ENCODE measurements at regions not wholly inside any gene's neighbourhood (a gene's known extent, or its start where the extent isn't known, plus 50 kb on each side); places are given as distances from the start of the nearest gene placed in this dataset.

GRCh38 chr5:43873791-43874190 lies 270.8 kb downstream of the NNT start:
- no peak overlapping the region for H3K4me3 ChIP-seq (ENCODE audit: low read length)
- Mint-ChIP-seq H3K36me3 (ENCODE audit: low read depth) (no peaks in the 10 kb centered on the region), H3K27ac (no peak overlapping the region), H3K4me1 (ENCODE audit: low read depth) (no peaks in the 10 kb centered on the region), H3K27me3 (no peaks in the 10 kb centered on the region), H3K9me3 (no peaks in the 10 kb centered on the region), H3K4me3 (no peak overlapping the region)
- no peaks in the 10 kb centered on the region for H3K36me3 ChIP-seq (ENCODE audit: insufficient read depth, low read length)
- no peak for TF ChIP-seq CTCF (IDR thresholded peaks at IDR 0.05)
- CTCF ChIA-PET, result no interaction called here
- intact Hi-C loops (cut with DNase I, micrococcal nuclease), result no loop called here
- H3K4me1 ChIP-seq (ENCODE audit: insufficient read depth, low read length), result no peaks in the 10 kb centered on the region
- ATAC-seq (ENCODE audit: poor library complexity) (no peak), DNase-seq (no peak)
- H3K9me3 ChIP-seq (ENCODE audit: control insufficient read depth in 1 of 2, insufficient read depth in 1 of 2, low read length in 2 of 2), result no peaks in the 10 kb centered on the region
- H3K27ac ChIP-seq (ENCODE audit: low read depth in 1 of 2, low read length in 2 of 2), result no peak overlapping the region
- H3K27me3 ChIP-seq (ENCODE audit: control insufficient read depth in 1 of 2, insufficient read depth in 2 of 2, low read length in 2 of 2), result no peaks in the 10 kb centered on the region
- POLR2A ChIA-PET, result no interaction called here

- H3K9me3 Mint-ChIP-seq, result no peaks in the 10 kb centered on the region
- TF ChIP-seq CTCF (IDR thresholded peaks at IDR 0.05), result no peak
- no peak overlapping the region for H3K4me3 Mint-ChIP-seq
- no peak overlapping the region for H3K4me3 ChIP-seq (ENCODE audit: low read length)
- ATAC-seq (ENCODE audit: poor library complexity), result no peak
- no peaks in the 10 kb centered on the region for H3K36me3 Mint-ChIP-seq (ENCODE audit: low read depth)
- H3K4me1 Mint-ChIP-seq (ENCODE audit: low read depth), result no peaks in the 10 kb centered on the region
- ChIA-PET POLR2A (no interaction called here), CTCF (no interaction called here)
- H3K27me3 Mint-ChIP-seq, result no peaks in the 10 kb centered on the region
- intact Hi-C loops (cut with DNase I, micrococcal nuclease), result no loop called here
- H3K36me3 ChIP-seq (ENCODE audit: insufficient read depth, low read length), result no peaks in the 10 kb centered on the region
- H3K27me3 ChIP-seq (ENCODE audit: control insufficient read depth in 1 of 2, insufficient read depth in 2 of 2, low read length in 2 of 2), result no peaks in the 10 kb centered on the region
- H3K27ac ChIP-seq (ENCODE audit: low read depth in 1 of 2, low read length in 2 of 2), result no peak overlapping the region
- no peak for DNase-seq
- no peaks in the 10 kb centered on the region for H3K9me3 ChIP-seq (ENCODE audit: control insufficient read depth in 1 of 2, insufficient read depth in 1 of 2, low read length in 2 of 2)
- no peak overlapping the region for H3K27ac Mint-ChIP-seq
- H3K4me1 ChIP-seq (ENCODE audit: insufficient read depth, low read length), result no peaks in the 10 kb centered on the region
These were observed 256.3 kb downstream of the NNT start for GRCh38 chr5:43859309-43859708.

DNA sequence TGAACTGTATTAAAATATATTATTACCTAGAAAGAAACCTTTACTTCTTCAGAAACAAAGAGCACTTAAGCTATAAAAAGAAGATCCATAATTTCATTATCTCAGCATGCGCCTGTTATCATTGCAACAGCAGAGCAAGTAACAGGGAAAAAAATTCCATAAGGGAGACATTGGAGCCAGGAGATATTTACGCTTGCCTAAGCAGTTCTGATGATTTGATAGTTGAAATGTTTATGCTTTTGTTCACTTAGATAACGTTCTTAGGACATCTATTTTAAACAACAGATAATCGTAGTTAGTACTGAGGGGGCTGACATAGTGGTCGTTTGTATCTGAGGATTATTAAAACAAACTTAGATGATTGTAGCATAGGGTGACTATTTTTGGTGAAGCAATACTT lies 252.5 kb downstream of the NNT start:
- H3K27me3 Mint-ChIP-seq, result no peaks in the 10 kb centered on the region
- TF ChIP-seq CTCF (IDR thresholded peaks at IDR 0.05), result no peak
- no peaks in the 10 kb centered on the region for H3K36me3 Mint-ChIP-seq (ENCODE audit: low read depth)
- intact Hi-C loops (cut with DNase I, micrococcal nuclease), result no loop called here
- no peaks in the 10 kb centered on the region for H3K27me3 ChIP-seq (ENCODE audit: control insufficient read depth in 1 of 2, insufficient read depth in 2 of 2, low read length in 2 of 2)
- H3K9me3 ChIP-seq (ENCODE audit: control insufficient read depth in 1 of 2, insufficient read depth in 1 of 2, low read length in 2 of 2), result no peaks in the 10 kb centered on the region
- no peak overlapping the region for H3K27ac Mint-ChIP-seq
- no peak overlapping the region for H3K4me3 Mint-ChIP-seq
- POLR2A ChIA-PET, result no interaction called here
- H3K4me3 ChIP-seq (ENCODE audit: low read length), result no peak overlapping the region
- H3K9me3 Mint-ChIP-seq, result no peaks in the 10 kb centered on the region
- no peaks in the 10 kb centered on the region for H3K4me1 Mint-ChIP-seq (ENCODE audit: low read depth)
- CTCF ChIA-PET, result no interaction called here
- ATAC-seq (ENCODE audit: poor library complexity), result no peak
- no peaks in the 10 kb centered on the region for H3K36me3 ChIP-seq (ENCODE audit: insufficient read depth, low read length)
- no peak for DNase-seq
- no peak overlapping the region for H3K27ac ChIP-seq (ENCODE audit: low read depth in 1 of 2, low read length in 2 of 2)
- no peaks in the 10 kb centered on the region for H3K4me1 ChIP-seq (ENCODE audit: insufficient read depth, low read length)
